Activated CD4-positive, alpha-beta T cell treated with anti-CD3 and anti-CD28 coated beads, Interleukin-2, amount 10 ng/mL, durations not matched to agents 24 days and 14 days (primary cell): ENCODE measurements at regions not wholly inside any gene's neighbourhood (a gene's known extent, or its start where the extent isn't known, plus 50 kb on each side); places are given as distances from the start of the nearest gene placed in this dataset.
"Not testable (repeated sequence)": the region's sequence is repeated elsewhere in the genome, so short reads cannot be mapped to it uniquely, and the experiment has no call there.

Experiments used
- DNase-seq: peaks from one replicate; pipeline ENCODE4 v3.0.0; 2022
- H3K27ac Mint-ChIP-seq: one replicate; pipeline ENCODE4 v1.8.0; 2022; ENCODE audit warnings: mild to moderate bottlenecking, mixed read lengths
- H3K27me3 Mint-ChIP-seq: one replicate; pipeline ENCODE4 v1.8.0; 2022; ENCODE audit warnings: mixed read lengths
- H3K36me3 Mint-ChIP-seq: one replicate; pipeline ENCODE4 v1.8.0; 2022; ENCODE audit warnings: low read depth, mild to moderate bottlenecking, mixed read lengths
- H3K4me1 Mint-ChIP-seq: one replicate; pipeline ENCODE4 v1.8.0; 2021; ENCODE audit warnings: mixed read lengths
- H3K4me3 Mint-ChIP-seq: one replicate; pipeline ENCODE4 v1.8.0; 2022; ENCODE audit warnings: mild to moderate bottlenecking, moderate library complexity, mixed read lengths
- H3K9me3 Mint-ChIP-seq: one replicate; pipeline ENCODE4 v1.8.0; 2021; ENCODE audit warnings: mixed read lengths
- intact Hi-C: fragments of 100-400 bp; cut with micrococcal nuclease; formaldehyde crosslinking; loops from one replicate; pipeline ENCODE4 v1.15.1; 2023

- Mint-ChIP-seq H3K4me1 (no peaks in the 10 kb centered on the region), H3K27me3 (no peaks in the 10 kb centered on the region), H3K27ac (no peak overlapping the region), H3K36me3 (no peaks in the 10 kb centered on the region), H3K9me3 (no peaks in the 10 kb centered on the region), H3K4me3 (no peak overlapping the region)
- DNase-seq = no peak
- intact Hi-C loops = no loop called here
These were observed 442.6 kb upstream of the PTCHD4 start for GRCh38 chr6:48553467-48554189.

DNA sequence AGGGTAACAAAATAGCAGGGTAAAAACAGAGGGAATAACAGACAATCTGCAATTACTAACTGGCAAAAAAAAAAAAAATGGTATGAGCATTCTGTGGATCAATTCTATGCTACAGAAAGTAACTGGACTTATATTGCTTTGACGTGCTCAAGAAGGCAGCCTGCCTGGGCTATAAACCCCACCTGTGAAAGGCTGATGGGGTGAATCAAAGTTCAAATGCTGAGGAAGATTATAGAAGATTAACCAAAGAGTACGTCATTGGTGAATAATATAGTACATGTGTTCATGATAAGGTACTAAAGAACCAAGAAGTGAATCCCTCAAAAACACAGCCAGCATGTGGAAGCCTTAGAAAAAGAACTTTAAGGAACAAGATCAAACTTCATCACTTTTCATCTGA lies 441.9 kb upstream of the PTCHD4 start:
- Mint-ChIP-seq H3K4me1 (no peaks in the 10 kb centered on the region), H3K4me3 (no peak overlapping the region), H3K9me3 (no peaks in the 10 kb centered on the region), H3K27me3 (no peaks in the 10 kb centered on the region), H3K27ac (no peak overlapping the region), H3K36me3 (no peaks in the 10 kb centered on the region)
- DNase-seq = no peak
- intact Hi-C loops = no loop called here

- H3K27ac Mint-ChIP-seq = no peak overlapping the region
- no peaks in the 10 kb centered on the region for H3K36me3 Mint-ChIP-seq
- H3K9me3 Mint-ChIP-seq = no peaks in the 10 kb centered on the region
- no peaks in the 10 kb centered on the region for H3K27me3 Mint-ChIP-seq
- intact Hi-C loops = no loop called here
- DNase-seq = no peak
- H3K4me3 Mint-ChIP-seq = no peak overlapping the region
- H3K4me1 Mint-ChIP-seq = no peaks in the 10 kb centered on the region
These were observed 439.6 kb upstream of the PTCHD4 start for GRCh38 chr6:48550603-48551002.

GRCh38 chr6:48542191-48542590 lies 431.2 kb upstream of the PTCHD4 start:
- intact Hi-C loops = no loop called here
- Mint-ChIP-seq H3K36me3 (no peaks in the 10 kb centered on the region), H3K4me1 (no peaks in the 10 kb centered on the region), H3K27me3 (no peaks in the 10 kb centered on the region), H3K4me3 (no peak overlapping the region), H3K27ac (no peak overlapping the region), H3K9me3 (no peaks in the 10 kb centered on the region)
- DNase-seq = no peak

GRCh38 chr6:48541649-48542048 lies 430.7 kb upstream of the PTCHD4 start:
- intact Hi-C loops = no loop called here
- H3K27me3 Mint-ChIP-seq = no peaks in the 10 kb centered on the region
- H3K36me3 Mint-ChIP-seq = no peaks in the 10 kb centered on the region
- H3K9me3 Mint-ChIP-seq = no peaks in the 10 kb centered on the region
- DNase-seq = no peak
- no peak overlapping the region for H3K4me3 Mint-ChIP-seq
- H3K4me1 Mint-ChIP-seq = no peaks in the 10 kb centered on the region
- H3K27ac Mint-ChIP-seq = no peak overlapping the region

DNA sequence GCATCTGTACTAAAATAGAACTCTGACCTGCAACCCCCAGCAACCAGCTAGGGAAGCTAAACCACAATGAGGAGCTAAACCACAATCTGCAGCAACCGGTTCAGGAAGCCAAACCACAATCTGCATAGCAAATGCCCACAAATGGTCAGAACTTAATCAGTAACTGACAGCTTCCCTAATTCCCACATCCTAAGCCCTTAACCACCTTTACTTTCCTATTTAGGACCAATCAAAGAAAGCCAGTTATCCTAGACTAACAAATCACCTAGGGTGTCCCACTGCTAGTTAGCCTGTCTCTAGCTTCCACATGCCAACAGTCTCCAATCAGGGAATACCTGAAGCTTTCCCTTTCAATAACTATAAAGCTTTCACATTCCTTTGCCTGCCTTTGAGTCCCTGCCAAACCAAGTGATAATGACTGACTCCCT lies 424.6 kb upstream of the PTCHD4 start:
- H3K27ac Mint-ChIP-seq = no peak overlapping the region
- no peaks in the 10 kb centered on the region for H3K36me3 Mint-ChIP-seq
- no peaks in the 10 kb centered on the region for H3K9me3 Mint-ChIP-seq
- no peak overlapping the region for H3K4me3 Mint-ChIP-seq
- DNase-seq = no peak
- intact Hi-C loops = no loop called here
- H3K4me1 Mint-ChIP-seq = no peaks in the 10 kb centered on the region
- no peaks in the 10 kb centered on the region for H3K27me3 Mint-ChIP-seq

- H3K27ac Mint-ChIP-seq, H3K4me3 Mint-ChIP-seq, H3K27me3 Mint-ChIP-seq, H3K4me1 Mint-ChIP-seq, DNase-seq, H3K9me3 Mint-ChIP-seq, intact Hi-C loops, H3K36me3 Mint-ChIP-seq: not testable (repeated sequence)
These were observed 420.0 kb upstream of the PTCHD4 start for GRCh38 chr6:48530978-48531377.

DNA sequence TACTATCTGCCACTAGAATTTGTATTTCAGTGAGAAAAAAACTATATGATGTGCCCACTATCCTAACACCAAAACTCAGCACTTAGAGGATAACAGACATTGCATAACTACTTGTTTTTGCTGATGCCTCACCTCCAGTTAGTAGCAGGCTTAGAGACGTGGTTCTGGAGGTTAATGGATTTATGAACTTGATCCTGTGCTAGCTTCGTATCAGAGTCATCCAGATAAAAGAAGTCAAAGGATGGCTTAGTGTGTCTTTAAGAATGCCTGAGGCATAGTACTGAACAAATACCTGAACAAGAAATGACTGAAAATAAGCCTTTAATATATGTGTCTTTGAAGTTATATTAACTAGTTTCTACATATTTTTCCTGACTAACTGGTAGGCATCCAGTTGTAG lies 414.9 kb upstream of the PTCHD4 start:
- Mint-ChIP-seq H3K4me1 (no peaks in the 10 kb centered on the region), H3K36me3 (no peaks in the 10 kb centered on the region), H3K27me3 (no peaks in the 10 kb centered on the region), H3K4me3 (no peak overlapping the region), H3K9me3 (no peaks in the 10 kb centered on the region), H3K27ac (no peak overlapping the region)
- DNase-seq = no peak
- intact Hi-C loops = no loop called here

- H3K9me3 Mint-ChIP-seq = peaks cover 2% of the 10 kb centered on the region
These were observed 410.0 kb upstream of the PTCHD4 start for GRCh38 chr6:48520951-48521350.

GRCh38 chr6:48512390-48512789 lies 401.4 kb upstream of the PTCHD4 start:
- H3K4me3 Mint-ChIP-seq = no peak overlapping the region
- no peaks in the 10 kb centered on the region for H3K9me3 Mint-ChIP-seq
- no peak for DNase-seq
- H3K36me3 Mint-ChIP-seq = no peaks in the 10 kb centered on the region
- intact Hi-C loops = no loop called here
- H3K4me1 Mint-ChIP-seq = no peaks in the 10 kb centered on the region
- H3K27ac Mint-ChIP-seq = no peak overlapping the region
- H3K27me3 Mint-ChIP-seq = no peaks in the 10 kb centered on the region

More at GRCh38 chr6:48520951-48521350, 410.0 kb upstream of the PTCHD4 start:
- no peaks in the 10 kb centered on the region for H3K4me1 Mint-ChIP-seq
- no peak for DNase-seq
- no peak overlapping the region for H3K27ac Mint-ChIP-seq
- no peak overlapping the region for H3K4me3 Mint-ChIP-seq
- no peaks in the 10 kb centered on the region for H3K36me3 Mint-ChIP-seq
- intact Hi-C loops = no loop called here
- H3K27me3 Mint-ChIP-seq = no peaks in the 10 kb centered on the region

DNA sequence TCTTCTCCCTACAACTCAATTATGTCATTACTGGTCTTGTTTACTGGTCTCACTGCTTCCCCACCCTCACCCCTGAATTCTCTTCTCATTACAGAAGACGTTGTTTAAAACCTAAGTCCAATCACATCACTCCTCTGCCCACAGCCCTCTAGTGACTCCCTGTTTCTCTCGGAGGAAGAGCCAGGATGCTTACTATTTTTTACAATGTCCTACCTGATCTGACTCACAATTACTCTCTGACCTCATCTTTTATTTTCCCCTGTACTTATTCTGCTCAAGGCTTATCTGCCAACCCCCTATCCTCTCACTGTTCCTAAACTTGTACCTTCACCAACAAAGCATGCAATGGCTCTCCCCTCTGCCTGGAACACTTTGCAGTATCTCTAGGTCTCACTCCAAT lies 400.4 kb upstream of the PTCHD4 start:
- DNase-seq = no peak
- intact Hi-C loops = no loop called here
- Mint-ChIP-seq H3K27me3 (no peaks in the 10 kb centered on the region), H3K27ac (no peak overlapping the region), H3K4me3 (no peak overlapping the region), H3K36me3 (no peaks in the 10 kb centered on the region), H3K9me3 (peaks cover 6% of the 10 kb centered on the region), H3K4me1 (no peaks in the 10 kb centered on the region)

GRCh38 chr6:48505621-48506020 lies 394.6 kb upstream of the PTCHD4 start:
- H3K9me3 Mint-ChIP-seq = peaks cover 6% of the 10 kb centered on the region
- DNase-seq = no peak
- H3K27me3 Mint-ChIP-seq = no peaks in the 10 kb centered on the region
- H3K4me3 Mint-ChIP-seq = no peak overlapping the region
- H3K4me1 Mint-ChIP-seq = no peaks in the 10 kb centered on the region
- intact Hi-C loops = no loop called here
- no peaks in the 10 kb centered on the region for H3K36me3 Mint-ChIP-seq
- H3K27ac Mint-ChIP-seq = no peak overlapping the region

- H3K36me3 Mint-ChIP-seq, DNase-seq, intact Hi-C loops, H3K4me1 Mint-ChIP-seq, H3K27ac Mint-ChIP-seq, H3K9me3 Mint-ChIP-seq, H3K4me3 Mint-ChIP-seq, H3K27me3 Mint-ChIP-seq: not testable (repeated sequence)
These were observed 382.4 kb upstream of the PTCHD4 start for GRCh38 chr6:48493432-48493831.

DNA sequence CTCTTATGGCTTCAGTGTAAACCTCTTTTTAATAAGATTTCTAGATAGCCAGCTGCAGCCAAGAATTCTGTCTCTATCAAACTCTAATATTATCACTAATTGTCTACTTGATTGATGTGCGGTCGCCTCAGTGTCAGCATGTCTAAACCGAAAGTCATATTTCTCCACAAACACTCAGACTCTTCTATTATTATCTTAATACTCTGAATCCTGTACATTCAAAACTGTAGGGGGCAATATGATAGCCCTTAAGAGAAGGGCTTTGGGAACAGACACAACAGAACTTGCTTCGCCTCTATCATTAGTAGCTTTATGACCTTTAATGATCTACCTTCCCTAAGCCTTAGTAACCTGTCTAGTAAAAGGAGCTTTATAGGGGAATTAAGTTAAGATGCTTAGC lies 379.7 kb upstream of the PTCHD4 start:
- H3K27ac Mint-ChIP-seq = no peak overlapping the region
- H3K27me3 Mint-ChIP-seq = no peaks in the 10 kb centered on the region
- no peak for DNase-seq
- intact Hi-C loops = no loop called here
- H3K4me3 Mint-ChIP-seq = no peak overlapping the region
- no peaks in the 10 kb centered on the region for H3K36me3 Mint-ChIP-seq
- H3K9me3 Mint-ChIP-seq = no peaks in the 10 kb centered on the region
- no peaks in the 10 kb centered on the region for H3K4me1 Mint-ChIP-seq

DNA sequence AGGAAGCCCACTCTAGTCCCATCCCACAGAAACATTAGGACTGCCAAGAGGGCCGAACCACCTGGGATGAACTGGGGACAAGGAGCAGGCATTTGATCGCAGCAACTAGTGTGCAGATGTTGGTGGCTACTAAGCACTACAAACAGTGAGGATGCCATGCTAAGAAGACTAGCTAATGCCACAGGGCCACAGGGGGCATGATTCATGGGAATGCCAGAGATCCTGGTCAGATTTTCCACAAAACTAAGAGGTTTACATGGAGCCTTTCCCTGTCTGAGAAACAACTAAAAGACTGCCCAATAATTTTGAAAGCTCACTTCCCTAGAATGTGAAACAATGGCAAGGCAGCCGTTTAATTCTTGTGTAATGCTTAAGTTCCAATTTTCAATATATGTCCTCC lies 375.9 kb upstream of the PTCHD4 start:
- Mint-ChIP-seq H3K4me3 (no peak overlapping the region), H3K36me3 (no peaks in the 10 kb centered on the region), H3K27me3 (no peaks in the 10 kb centered on the region), H3K4me1 (no peaks in the 10 kb centered on the region), H3K9me3 (no peaks in the 10 kb centered on the region), H3K27ac (no peak overlapping the region)
- intact Hi-C loops = no loop called here
- DNase-seq = no peak
